ENCODE measurements at regions not wholly inside any gene's neighbourhood (a gene's known extent, or its start where the extent isn't known, plus 50 kb on each side); places are given as distances from the start of the nearest gene placed in this dataset.

DNA sequence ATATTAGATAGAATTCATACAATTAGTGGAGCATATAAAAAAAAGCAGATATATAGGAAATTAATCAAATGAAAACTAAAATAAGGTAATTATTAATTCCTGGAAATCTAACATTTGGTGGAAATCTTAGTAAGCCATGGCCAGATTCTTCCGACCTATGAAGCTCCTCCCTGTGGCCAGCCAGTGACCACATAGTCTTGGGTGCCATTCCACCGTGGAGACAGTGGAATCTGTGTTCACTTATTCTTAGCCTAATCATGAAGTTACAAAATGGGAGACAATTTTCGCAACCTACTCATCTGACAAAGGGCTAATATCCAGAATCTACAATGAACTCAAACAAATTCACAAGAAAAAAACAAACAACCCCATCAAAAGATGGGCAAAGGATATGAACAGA lies 241.9 kb upstream of the FLRT2 start:
- DNase-seq (no peak), ATAC-seq (no peak)
- Histone ChIP-seq H3K4me1 (ENCODE audit: low read depth) (no peaks in the 10 kb centered on the region), H3K4me3 (no peak overlapping the region), H3K36me3 (ENCODE audit: low read depth) (no peaks in the 10 kb centered on the region), H3K9me3 (no peaks in the 10 kb centered on the region)
- TF ChIP-seq, protein P1, sequence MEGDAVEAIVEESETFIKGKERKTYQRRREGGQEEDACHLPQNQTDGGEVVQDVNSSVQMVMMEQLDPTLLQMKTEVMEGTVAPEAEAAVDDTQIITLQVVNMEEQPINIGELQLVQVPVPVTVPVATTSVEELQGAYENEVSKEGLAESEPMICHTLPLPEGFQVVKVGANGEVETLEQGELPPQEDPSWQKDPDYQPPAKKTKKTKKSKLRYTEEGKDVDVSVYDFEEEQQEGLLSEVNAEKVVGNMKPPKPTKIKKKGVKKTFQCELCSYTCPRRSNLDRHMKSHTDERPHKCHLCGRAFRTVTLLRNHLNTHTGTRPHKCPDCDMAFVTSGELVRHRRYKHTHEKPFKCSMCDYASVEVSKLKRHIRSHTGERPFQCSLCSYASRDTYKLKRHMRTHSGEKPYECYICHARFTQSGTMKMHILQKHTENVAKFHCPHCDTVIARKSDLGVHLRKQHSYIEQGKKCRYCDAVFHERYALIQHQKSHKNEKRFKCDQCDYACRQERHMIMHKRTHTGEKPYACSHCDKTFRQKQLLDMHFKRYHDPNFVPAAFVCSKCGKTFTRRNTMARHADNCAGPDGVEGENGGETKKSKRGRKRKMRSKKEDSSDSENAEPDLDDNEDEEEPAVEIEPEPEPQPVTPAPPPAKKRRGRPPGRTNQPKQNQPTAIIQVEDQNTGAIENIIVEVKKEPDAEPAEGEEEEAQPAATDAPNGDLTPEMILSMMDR (IDR thresholded peaks at IDR 0.05): no peak
- intact Hi-C loops (cut with DNase I, micrococcal nuclease): no loop called here

DNA sequence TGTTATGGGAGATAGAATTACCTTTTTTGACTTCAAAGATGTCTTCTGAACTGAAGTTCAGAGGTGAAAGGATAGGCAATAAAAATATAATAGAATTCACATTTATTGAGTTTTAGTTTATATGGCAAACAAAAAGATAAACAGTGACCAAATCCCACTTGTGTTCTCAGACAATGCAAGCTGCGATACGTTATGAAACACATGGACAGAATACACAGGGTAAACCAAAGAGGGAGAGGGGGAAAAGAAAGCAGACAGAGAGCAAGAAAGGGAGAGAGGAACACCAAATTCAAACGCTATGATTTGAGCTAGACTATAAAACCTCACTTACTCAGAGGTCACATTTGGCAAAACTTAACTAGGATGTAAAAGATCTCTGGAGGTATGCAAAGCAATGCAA lies 238.2 kb upstream of the FLRT2 start:
- H3K36me3 ChIP-seq (ENCODE audit: low read depth): no peaks in the 10 kb centered on the region
- TF ChIP-seq, protein P1 (IDR thresholded peaks at IDR 0.05): no peak
- intact Hi-C loops (cut with DNase I, micrococcal nuclease): no loop called here
- ATAC-seq (no peak), DNase-seq (no peak)
- no peaks in the 10 kb centered on the region for H3K4me1 ChIP-seq (ENCODE audit: low read depth)
- no peaks in the 10 kb centered on the region for H3K9me3 ChIP-seq
- no peak overlapping the region for H3K4me3 ChIP-seq

DNA sequence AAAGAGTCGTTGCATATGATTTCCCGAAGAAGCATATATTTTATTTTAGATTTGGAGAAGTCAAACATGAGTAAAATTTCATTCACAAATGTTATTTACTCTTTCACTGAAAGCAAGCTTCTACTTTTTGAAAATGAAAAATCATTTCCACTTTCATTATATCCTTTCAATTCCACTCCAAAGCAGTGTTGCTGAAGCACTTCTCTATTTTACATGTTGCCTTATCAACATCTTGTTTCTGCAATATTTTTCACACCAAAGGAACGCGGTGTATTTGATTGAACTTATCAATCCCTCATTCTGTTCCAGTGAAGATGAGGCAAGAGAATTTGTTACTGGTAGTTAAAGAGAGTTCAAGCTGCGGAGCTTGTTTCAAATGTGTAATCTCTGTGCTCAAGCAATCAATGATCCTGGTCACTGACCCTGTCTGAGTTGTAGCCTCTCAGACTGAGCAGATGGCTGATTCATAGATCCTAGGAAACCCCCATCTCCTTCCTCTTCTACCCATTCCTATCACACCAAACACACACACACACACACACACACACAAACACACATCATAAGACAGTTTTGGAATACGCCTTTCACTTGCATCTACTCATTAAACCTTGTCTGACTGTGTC lies 236.2 kb upstream of the FLRT2 start:
- no peaks in the 10 kb centered on the region for H3K36me3 ChIP-seq (ENCODE audit: low read depth)

DNA sequence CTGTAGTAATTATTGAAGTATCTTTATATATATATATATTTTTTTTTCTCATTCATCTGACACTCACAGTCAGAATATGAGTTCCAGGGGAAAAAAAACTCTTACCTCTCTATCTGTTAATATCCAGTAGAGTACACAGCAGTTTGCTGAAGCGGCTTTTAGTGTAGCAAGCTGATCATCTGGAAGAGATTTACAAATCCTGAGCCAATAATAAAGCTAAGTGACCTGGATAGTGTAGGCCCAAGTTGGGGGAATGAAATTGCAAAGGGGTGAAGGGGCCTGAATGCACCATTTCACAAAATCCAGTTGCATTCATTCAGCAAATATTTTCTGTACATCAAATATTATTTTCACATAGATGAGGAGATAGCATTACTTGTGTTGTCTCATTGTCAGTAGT lies 234.6 kb upstream of the FLRT2 start:
- DNase-seq (no peak), ATAC-seq (no peak)
- intact Hi-C loops (cut with DNase I, micrococcal nuclease): no loop called here
- H3K36me3 ChIP-seq (ENCODE audit: low read depth): no peaks in the 10 kb centered on the region
- no peaks in the 10 kb centered on the region for H3K4me1 ChIP-seq (ENCODE audit: low read depth)
- TF ChIP-seq, protein P1 (IDR thresholded peaks at IDR 0.05): no peak
- no peaks in the 10 kb centered on the region for H3K9me3 ChIP-seq
- H3K4me3 ChIP-seq: no peak overlapping the region

More for the DNA sequence above, 236.2 kb upstream of the FLRT2 start:
- ATAC-seq: no peak
- no peaks in the 10 kb centered on the region for H3K4me1 ChIP-seq (ENCODE audit: low read depth)
- TF ChIP-seq, protein P1 (IDR thresholded peaks at IDR 0.05): no peak
- DNase-seq: no peak
- intact Hi-C loops (cut with DNase I, micrococcal nuclease): no loop called here
- no peaks in the 10 kb centered on the region for H3K9me3 ChIP-seq
- H3K4me3 ChIP-seq: no peak overlapping the region

DNA sequence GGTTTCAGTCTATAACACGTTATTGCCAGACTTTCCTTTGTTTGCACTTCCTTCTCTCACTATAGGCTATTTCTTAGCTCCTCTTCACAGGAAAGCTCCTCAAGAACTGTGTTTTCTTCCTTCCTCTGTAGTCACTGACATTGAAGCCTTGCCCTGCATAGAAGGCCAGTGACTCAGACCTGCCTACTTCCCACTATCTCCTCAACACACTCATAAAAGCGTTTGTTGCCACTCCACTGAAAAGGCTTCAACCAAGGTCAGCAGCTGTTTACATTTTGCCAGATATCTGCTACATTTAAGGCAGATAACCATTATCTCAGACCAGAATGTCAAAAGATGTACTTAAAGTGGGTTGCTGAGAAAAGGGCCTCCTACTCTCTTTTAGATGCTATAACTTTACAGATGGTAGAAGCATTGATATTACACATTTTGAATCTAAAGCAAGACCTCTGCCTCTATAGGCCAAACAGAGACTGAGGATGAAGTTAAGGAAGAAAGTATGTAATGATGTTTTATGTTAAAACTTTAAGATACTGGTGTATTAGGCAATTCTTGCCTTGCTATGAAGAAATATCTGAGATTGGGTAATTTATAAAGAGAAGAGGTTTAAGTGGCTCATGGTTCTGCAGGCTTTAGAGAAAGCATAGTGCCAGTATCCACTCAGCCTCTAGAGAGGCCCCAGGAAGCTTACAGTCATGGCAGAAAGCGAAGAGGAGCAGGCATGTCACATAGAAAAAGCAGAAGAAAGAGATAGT lies 233.3 kb upstream of the FLRT2 start:
- no peaks in the 10 kb centered on the region for H3K4me1 ChIP-seq (ENCODE audit: low read depth)
- intact Hi-C loops (cut with DNase I, micrococcal nuclease): no loop called here
- ATAC-seq (no peak), DNase-seq (no peak)
- H3K9me3 ChIP-seq: no peaks in the 10 kb centered on the region
- TF ChIP-seq, protein P1 (IDR thresholded peaks at IDR 0.05): no peak
- H3K36me3 ChIP-seq (ENCODE audit: low read depth): no peaks in the 10 kb centered on the region
- H3K4me3 ChIP-seq: no peak overlapping the region

Measured in mucosa of descending colon (tissue), 3 donors.